ENCODE measurements at regions not wholly inside any gene's neighbourhood (a gene's known extent, or its start where the extent isn't known, plus 50 kb on each side); places are given as distances from the start of the nearest gene placed in this dataset.

- H3K9me2 ChIP-seq (replicated peaks; ENCODE audit: insufficient read depth, low read length): no peaks in the 10 kb centered on the region
- no peak overlapping the region for H3K4me2 ChIP-seq (ENCODE audit: low read depth, low read length, poor library complexity, severe bottlenecking)
- no peaks in the 10 kb centered on the region for H3K9me3 ChIP-seq (ENCODE audit: insufficient read depth, low read length)
- no peak overlapping the region for H3K27ac ChIP-seq (ENCODE audit: low read depth, low read length)
- TF ChIP-seq, protein P1, sequence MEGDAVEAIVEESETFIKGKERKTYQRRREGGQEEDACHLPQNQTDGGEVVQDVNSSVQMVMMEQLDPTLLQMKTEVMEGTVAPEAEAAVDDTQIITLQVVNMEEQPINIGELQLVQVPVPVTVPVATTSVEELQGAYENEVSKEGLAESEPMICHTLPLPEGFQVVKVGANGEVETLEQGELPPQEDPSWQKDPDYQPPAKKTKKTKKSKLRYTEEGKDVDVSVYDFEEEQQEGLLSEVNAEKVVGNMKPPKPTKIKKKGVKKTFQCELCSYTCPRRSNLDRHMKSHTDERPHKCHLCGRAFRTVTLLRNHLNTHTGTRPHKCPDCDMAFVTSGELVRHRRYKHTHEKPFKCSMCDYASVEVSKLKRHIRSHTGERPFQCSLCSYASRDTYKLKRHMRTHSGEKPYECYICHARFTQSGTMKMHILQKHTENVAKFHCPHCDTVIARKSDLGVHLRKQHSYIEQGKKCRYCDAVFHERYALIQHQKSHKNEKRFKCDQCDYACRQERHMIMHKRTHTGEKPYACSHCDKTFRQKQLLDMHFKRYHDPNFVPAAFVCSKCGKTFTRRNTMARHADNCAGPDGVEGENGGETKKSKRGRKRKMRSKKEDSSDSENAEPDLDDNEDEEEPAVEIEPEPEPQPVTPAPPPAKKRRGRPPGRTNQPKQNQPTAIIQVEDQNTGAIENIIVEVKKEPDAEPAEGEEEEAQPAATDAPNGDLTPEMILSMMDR (IDR thresholded peaks at IDR 0.05; ENCODE audit: insufficient read depth, low read length, poor library complexity, severe bottlenecking): no peak
- no peak for TF ChIP-seq EZH2phosphoT487 (conservative IDR thresholded peaks at IDR 0.05; ENCODE audit: low read length)
- no peak overlapping the region for H2AFZ ChIP-seq (ENCODE audit: low read depth, low read length, severe bottlenecking)
- no peaks in the 10 kb centered on the region for H4K20me1 ChIP-seq (ENCODE audit: low read depth, low read length)
- H3K36me3 ChIP-seq (ENCODE audit: low read length): no peaks in the 10 kb centered on the region
- no peak overlapping the region for H3K4me3 ChIP-seq (ENCODE audit: insufficient read depth, low read length, poor library complexity, severe bottlenecking)
- H3F3A ChIP-seq (ENCODE audit: insufficient read depth): no peaks in the 10 kb centered on the region
- no peak overlapping the region for H3K9ac ChIP-seq (ENCODE audit: low read length)
- H3K79me2 ChIP-seq (ENCODE audit: insufficient read depth, low read length): no peaks in the 10 kb centered on the region
- no peaks in the 10 kb centered on the region for H3K27me3 ChIP-seq (ENCODE audit: low read length)
Measured at GRCh38 chrX:38987198-38987651, 186.0 kb downstream of the MID1IP1 start.

- TF ChIP-seq EZH2phosphoT487 (conservative IDR thresholded peaks at IDR 0.05; ENCODE audit: low read length): no peak
- TF ChIP-seq, protein P1 (IDR thresholded peaks at IDR 0.05; ENCODE audit: insufficient read depth, low read length, poor library complexity, severe bottlenecking): no peak
- Histone ChIP-seq H3K36me3 (ENCODE audit: low read length) (no peaks in the 10 kb centered on the region), H3K79me2 (ENCODE audit: insufficient read depth, low read length) (no peaks in the 10 kb centered on the region), H3K9ac (ENCODE audit: low read length) (no peak overlapping the region), H3K9me2 (replicated peaks; ENCODE audit: insufficient read depth, low read length) (no peaks in the 10 kb centered on the region), H3K27me3 (ENCODE audit: low read length) (no peaks in the 10 kb centered on the region), H3K9me3 (ENCODE audit: insufficient read depth, low read length) (no peaks in the 10 kb centered on the region), H4K20me1 (ENCODE audit: low read depth, low read length) (no peaks in the 10 kb centered on the region), H3K4me2 (ENCODE audit: low read depth, low read length, poor library complexity, severe bottlenecking) (no peak overlapping the region), H2AFZ (ENCODE audit: low read depth, low read length, severe bottlenecking) (no peak overlapping the region), H3F3A (ENCODE audit: insufficient read depth) (no peaks in the 10 kb centered on the region), H3K27ac (ENCODE audit: low read depth, low read length) (no peak overlapping the region), H3K4me3 (ENCODE audit: insufficient read depth, low read length, poor library complexity, severe bottlenecking) (no peak overlapping the region)
Measured at GRCh38 chrX:38988301-38988700, 187.0 kb downstream of the MID1IP1 start.

DNA sequence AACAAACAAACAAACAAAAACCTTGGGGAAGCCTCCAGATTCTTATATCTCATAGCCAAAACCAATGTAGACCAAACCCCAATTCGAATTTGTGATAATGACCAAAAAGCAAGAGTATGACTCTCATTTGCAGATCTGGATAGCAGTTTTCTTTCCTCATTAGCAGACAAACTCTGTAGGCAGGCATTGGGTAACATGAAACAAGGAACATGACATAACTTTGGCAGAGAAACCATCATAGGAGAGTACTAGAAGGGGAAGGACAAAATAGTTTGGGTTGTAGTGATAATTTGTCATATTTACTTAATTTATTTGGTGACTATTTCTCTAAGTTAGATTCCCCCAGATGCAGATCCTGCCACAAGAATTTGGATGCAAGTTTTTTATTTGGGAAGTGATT is 187.8 kb downstream of the MID1IP1 start:
- Histone ChIP-seq H3K27ac (ENCODE audit: low read depth, low read length) (no peak overlapping the region), H3F3A (ENCODE audit: insufficient read depth) (no peaks in the 10 kb centered on the region), H3K27me3 (ENCODE audit: low read length) (no peaks in the 10 kb centered on the region), H4K20me1 (ENCODE audit: low read depth, low read length) (no peaks in the 10 kb centered on the region), H3K9ac (ENCODE audit: low read length) (no peak overlapping the region), H3K9me3 (ENCODE audit: insufficient read depth, low read length) (no peaks in the 10 kb centered on the region), H3K9me2 (replicated peaks; ENCODE audit: insufficient read depth, low read length) (no peaks in the 10 kb centered on the region), H2AFZ (ENCODE audit: low read depth, low read length, severe bottlenecking) (no peak overlapping the region), H3K36me3 (ENCODE audit: low read length) (no peaks in the 10 kb centered on the region), H3K4me3 (ENCODE audit: insufficient read depth, low read length, poor library complexity, severe bottlenecking) (no peak overlapping the region), H3K79me2 (ENCODE audit: insufficient read depth, low read length) (no peaks in the 10 kb centered on the region), H3K4me2 (ENCODE audit: low read depth, low read length, poor library complexity, severe bottlenecking) (no peak overlapping the region)
- TF ChIP-seq EZH2phosphoT487 (conservative IDR thresholded peaks at IDR 0.05; ENCODE audit: low read length): no peak
- TF ChIP-seq, protein P1 (IDR thresholded peaks at IDR 0.05; ENCODE audit: insufficient read depth, low read length, poor library complexity, severe bottlenecking): no peak
